ENCODE measurements at regions not wholly inside any gene's neighbourhood (a gene's known extent, or its start where the extent isn't known, plus 50 kb on each side); places are given as distances from the start of the nearest gene placed in this dataset.

DNA sequence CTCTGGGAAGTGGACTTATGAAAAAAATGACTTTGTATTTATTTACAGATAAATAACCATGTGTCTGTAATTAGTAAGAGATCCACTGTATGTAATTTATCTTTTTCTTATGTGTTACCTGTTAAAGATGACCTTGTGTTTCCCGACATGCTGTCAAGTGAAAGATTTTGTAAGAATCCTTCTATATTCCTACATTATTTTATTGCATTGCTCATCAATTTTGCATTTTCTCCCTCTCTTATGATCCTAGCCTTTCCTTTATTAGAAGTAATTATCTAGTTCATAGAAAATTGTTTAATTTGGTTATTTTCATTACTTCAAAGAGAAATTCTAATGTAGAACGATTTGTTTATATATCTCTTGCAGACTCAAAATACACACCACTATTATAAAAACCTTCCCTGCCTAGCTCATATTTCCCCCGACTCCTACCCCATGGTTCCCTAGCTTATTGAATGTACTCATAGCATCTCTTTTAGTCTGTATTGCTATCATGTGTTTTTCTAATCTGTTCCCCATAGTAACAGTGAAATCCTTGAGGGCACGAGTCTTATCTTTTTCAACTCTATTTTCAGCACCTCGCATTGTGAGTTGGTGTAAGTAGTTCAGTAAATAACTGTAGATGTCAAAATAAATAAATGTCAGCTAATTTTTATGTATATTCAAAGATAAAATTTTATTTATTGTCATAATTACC lies 774.4 kb downstream of the HDGFL1 start:
- DNase-seq: no peak

DNA sequence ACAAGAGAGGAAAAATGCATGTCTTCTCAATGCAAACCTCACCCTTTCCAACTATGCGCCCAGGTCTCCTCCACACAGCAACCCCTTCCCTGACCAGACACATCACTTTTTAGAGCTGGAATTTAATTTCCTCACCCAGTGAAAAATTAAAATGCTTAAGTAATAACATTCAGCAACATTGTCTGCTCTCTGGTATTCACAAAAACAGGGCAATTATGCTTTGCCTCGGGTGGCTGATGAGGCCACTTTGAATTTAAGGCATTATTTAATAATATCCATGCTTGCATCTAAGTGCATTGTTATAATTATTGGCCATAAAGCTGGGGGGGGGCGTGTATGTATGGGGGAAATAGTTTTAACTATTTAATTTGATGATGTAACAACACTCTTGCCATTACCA lies 777.8 kb upstream of the NRSN1 start:
- no peak for DNase-seq
- intact Hi-C loops (cut with DNase I): no loop called here

More for the DNA sequence above, 774.4 kb downstream of the HDGFL1 start:
- intact Hi-C loops (cut with DNase I): no loop called here

DNA sequence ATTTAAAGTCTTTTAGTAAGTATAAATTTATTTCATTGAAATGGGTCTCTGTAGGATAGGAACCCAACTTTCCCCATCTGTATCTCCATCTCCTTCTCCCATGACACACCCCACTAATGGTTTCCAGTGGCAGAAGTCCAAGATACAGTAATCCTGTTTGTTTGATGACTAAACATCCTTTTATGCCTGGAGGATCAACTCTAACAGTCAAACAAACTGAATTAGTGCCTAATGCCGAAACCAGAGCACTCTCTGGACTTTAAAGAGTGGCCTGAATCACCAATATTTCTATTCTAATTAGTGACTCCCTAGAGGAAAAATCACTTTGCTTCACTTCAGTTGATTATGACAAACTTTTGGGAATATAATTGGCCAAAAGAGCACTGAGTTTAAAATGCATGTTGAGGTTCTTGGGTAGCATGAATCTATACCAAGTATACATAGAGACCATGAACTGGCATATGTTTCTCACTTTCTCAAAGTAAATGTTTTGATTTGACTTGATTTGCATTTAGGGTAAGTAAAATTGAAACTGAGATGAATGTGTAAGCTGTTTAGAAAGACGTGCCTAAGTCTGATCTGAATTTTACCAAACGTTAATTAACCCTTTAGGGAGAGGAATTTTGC lies 776.4 kb upstream of the NRSN1 start:
- intact Hi-C loops (cut with DNase I): no loop called here
- DNase-seq: no peak

DNA sequence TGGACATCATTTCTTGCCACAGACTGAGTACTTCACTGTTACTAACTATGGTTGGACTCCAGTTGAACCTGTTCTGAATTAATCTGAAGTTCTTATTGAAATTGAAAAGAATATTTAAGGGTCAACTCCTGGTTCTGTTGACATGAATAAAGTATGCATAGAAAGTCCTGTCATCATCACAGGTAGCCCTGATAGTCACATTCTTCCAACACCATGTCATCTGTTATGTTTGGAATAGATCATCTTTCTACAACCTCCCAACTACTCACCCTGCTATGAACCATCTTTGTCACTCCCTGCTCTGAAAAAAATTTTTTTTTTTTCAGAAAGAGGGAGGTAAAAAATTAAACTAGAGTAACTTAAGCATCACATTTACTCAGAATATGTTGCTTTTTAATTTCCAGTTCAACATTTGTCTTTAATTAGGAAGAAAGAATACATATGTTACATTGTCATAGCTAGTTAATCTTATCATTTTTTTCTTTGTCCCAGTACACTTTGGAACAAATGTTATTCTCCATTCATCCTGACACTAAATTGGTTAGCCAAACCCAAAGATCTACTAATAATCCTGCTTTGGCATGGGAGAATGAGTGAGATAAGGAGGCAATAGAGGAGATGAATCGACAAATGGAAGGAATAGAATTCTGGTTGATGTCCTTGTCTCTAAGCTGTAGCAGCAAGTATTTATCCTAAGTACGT lies 775.1 kb upstream of the NRSN1 start:
- intact Hi-C loops (cut with DNase I): no loop called here
- no peak for DNase-seq

DNA sequence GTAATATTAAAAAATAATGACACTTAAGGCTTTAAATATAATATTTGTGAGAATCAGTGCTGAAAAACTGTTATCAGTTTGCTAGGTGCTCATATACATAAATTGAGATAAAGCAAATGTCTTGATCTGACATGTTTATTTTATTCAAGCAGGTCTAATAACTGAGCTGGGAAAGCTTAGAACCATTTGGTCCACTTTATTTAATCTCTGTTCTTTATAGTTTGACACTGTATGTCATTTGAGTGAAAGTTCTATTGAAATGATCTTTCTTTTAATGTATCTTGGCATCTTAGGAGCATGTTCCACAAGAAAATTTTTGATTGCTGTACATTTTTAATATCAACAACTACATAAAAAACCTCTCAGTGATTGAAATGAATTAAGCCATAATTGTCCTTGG lies 772.0 kb upstream of the NRSN1 start:
- no peak for DNase-seq
- intact Hi-C loops (cut with DNase I): no loop called here

DNA sequence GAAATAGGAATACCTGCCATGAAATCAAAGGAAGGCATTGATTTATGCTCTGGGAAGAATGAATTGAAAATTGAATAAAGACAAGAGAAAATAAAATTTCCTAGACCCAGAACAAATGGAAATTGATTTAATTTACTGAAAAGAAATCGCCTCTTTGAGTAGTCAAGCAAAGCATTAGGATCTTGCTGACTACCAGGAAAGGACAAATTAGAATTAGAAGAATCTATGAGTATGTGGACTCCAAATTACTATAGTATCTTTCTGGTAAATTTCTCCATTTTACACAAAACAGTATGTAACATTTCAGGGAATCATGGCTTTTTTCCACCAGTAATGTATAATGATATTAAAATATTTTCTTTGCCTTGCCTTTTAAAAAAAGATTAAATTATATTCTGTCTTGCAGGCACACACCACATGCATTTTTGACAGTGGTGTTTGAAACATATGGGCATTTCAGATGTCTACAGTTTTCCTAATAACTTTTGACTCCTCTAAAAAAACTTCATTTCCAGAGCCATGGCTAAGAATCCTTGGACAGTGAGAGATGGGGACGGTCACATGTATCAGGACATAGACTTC lies 768.7 kb upstream of the NRSN1 start:
- intact Hi-C loops (cut with DNase I): no loop called here
- DNase-seq: no peak

DNA sequence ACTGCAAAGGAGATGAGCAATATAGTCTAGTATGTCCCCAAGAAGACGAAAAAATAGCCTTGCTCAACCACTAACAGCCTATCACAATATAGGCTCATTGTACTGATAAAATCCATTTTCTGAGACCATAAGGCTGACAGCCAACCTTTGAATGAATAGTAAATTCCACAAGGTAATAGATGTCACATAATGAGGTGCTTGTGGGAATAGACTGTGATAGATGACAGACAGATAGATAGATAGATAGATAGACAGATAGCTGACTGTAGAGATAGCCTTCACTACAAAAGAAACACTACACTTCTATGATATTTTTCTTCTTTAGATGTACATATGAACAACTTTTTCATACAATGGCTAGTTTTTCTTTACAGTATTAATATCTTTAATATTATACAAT lies 760.3 kb upstream of the NRSN1 start:
- intact Hi-C loops (cut with DNase I): no loop called here
- DNase-seq: no peak

DNA sequence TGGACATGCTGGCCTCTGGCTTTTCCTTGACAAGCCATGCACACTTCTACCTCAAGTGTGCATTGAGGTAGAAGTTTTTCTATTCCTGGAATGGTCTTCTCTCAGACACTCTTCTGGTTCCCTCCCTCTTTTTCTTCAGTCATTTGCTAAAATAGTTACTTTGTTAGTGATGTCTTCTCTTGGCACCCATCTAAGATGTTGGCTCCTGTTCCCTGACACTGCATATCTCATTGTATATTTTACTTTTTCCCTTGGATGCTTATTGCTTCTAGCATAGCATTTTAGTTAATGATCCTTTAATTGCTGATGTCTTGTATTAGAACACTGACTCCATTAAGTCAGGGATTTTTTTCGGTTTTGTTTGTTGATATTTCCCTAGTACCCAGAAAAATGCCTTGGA lies 758.7 kb upstream of the NRSN1 start:
- DNase-seq: no peak
- intact Hi-C loops (cut with DNase I): no loop called here

DNA sequence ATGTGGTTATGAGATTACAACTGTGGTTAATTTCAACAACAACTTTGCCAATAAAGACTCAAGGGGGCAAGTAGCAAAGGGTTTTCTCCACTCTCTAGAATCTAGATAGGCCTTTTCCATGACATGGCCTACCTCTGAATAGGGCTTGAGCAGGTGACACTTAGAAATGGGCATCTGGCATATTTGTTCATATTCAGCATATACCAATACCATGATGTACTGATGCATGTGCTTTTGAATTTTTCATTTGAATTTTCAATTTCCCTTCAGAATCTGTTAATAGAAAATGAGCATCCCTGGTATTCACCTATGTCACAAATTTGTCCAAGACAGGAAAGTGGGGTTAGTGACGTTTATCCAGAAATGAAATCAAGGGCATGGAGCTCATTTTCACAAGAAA lies 757.5 kb upstream of the NRSN1 start:
- DNase-seq: no peak
- intact Hi-C loops (cut with DNase I): no loop called here

DNA sequence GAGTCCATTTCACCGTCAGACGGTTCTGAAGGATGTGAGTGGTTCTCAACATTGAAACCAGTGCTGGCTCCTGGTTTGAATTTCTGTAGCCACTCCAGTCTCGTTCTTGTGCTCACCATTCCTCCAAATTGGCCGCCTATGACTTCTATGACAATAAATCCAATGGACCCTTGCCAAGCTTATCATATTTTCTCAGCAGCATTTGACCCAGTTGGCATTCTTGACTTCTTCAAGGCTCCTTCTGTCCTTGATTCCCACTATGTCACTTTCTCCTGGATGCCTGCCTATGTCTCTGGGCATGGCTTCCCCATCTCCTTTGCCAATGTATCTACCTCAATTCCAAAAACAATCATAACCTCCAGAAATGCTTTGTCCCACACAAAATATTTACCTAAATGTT lies 756.0 kb upstream of the NRSN1 start:
- intact Hi-C loops (cut with DNase I): no loop called here
- no peak for DNase-seq

DNA sequence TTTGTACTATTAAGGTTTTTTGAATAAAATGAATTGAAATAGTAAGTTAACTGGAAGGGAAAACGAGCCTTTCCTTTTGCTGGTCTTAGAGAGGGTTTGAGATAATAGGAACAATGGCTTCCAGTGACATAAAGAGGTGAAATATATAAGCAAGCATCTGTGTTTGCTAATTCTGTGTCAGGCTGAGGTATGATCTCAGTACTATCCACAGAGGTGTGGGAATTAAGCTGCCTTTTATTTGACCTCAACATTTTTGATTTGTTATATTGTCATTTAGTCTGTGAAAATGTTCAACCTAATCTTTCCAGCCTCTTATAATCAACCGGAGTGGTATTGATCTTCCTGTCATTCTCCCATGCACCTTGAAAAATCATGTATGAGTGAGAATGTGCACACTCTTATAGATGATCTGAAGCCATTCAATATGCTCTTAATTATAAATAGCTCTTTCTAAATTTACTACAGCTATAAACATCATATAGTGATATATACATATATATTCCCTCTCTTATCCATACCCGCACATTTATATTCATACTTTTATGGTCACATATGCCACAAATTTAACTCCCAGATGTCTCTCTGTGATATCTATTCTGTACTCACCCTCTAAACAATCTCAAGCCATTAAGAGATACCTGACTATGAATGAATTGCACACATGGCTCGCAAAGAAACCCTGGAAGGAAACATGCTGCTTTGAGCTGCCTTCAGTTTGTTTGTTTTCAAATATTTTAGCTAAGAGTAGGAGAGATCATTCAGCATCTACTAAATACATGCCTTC lies 754.7 kb upstream of the NRSN1 start:
- DNase-seq: no peak
- intact Hi-C loops (cut with DNase I): no loop called here

DNA sequence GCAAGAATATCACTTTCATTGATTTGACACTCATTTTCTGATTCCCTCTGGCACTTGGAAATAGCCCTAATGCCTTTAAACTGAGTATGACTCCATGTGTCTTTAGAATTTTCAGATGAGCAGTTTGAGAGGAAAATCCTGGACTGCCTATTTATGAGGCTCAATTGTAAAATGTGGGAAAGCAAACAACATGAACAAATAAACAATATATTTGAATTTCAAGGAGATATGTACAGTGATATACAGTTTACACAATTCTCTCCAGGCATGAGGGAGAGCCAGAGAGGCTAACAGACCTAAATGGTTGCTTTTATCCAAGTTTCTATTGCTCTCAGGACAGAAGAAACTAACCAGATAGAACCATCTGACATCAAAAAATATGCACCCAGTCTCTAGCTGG lies 748.2 kb upstream of the NRSN1 start:
- DNase-seq: no peak
- intact Hi-C loops (cut with DNase I): no loop called here

DNA sequence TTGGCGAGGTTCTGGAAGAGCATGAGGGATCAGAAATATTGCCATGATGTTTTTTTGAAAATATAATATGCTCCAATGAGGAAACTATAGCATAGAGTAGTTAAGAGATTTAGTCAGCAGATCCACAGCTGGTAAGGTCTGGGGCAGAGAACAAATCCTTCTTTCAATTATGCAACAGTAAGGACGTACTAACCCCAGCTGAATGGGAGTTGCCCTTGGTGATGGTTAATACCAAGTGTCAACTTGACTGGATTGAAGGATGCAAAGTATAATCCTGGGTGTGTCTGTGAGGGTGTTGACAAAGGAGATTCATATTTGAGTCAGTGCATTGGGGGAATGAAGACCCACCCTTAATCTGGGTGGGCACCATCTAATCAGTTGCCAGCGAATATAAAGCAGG lies 745.5 kb upstream of the NRSN1 start:
- intact Hi-C loops (cut with DNase I): no loop called here
- DNase-seq: no peak

DNA sequence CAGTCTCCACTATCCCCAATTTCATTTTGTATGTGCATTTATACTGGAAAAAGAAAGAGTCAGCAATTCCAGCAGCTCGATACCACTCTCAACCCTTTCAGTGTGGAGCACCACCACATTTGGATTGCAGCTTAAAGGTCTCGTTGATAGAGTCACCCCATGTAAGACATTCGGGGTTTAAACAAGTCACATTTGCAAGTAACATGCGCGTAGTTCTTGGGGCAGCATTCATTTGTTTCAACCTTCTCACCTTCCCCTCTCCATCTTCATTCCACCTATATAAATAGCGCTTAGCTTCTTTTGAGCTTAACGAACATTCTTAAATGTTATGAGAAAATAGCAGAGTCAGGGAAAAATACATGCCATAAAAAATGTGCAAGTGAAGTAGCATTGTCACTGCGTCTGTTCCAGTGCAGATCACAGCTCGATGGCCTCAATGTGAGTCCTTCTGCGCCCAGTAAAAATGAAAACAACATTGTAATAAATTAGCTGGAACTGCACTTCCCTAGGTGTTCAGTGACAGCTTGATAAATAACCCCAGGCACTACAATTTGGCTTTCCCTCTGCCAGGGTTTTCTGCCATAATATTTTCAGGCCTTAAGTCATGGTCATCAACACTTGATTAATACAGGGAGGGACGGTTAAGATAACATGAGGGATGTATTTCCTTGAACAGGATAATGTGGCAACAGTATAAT lies 737.8 kb upstream of the NRSN1 start:
- intact Hi-C loops (cut with DNase I): no loop called here
- no peak for DNase-seq

DNA sequence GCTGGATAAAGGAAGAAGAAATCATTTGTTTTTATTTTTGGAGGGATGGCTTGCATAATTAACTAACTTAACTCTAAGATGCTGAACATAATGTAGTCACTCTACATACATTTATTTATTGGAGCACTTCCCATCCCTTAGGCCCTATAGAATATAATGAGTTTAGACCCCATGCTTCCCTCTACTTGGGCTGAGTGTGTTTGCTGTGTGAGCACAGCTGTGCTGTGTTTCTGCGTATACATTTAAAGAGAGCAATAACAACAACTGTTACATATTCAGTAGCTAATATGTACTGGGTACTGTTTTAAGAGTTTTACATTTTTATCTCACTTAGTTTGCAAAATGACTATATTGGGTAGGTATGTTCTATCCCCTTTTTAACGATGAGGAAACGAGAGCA lies 736.6 kb upstream of the NRSN1 start:
- DNase-seq: no peak
- intact Hi-C loops (cut with DNase I): no loop called here

DNA sequence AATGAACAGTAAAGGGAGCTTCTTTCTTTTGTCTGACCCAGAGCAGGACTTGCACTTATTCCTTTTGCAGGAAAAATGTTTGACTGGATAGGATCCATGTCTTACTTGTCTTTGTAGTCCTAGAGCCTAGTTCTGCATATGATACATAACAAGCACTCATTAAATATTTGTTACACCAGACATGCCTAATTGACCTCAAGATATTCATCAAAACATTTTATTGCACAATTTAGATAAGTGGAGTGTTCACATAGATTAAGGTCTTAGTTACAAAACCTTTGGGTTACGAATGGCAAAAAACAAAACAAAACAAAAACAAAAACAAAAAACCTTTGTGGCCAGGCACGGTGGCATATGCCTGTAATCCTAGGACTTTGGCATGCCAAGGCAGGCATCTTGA lies 735.8 kb upstream of the NRSN1 start:
- intact Hi-C loops (cut with DNase I): no loop called here
- no peak for DNase-seq

DNA sequence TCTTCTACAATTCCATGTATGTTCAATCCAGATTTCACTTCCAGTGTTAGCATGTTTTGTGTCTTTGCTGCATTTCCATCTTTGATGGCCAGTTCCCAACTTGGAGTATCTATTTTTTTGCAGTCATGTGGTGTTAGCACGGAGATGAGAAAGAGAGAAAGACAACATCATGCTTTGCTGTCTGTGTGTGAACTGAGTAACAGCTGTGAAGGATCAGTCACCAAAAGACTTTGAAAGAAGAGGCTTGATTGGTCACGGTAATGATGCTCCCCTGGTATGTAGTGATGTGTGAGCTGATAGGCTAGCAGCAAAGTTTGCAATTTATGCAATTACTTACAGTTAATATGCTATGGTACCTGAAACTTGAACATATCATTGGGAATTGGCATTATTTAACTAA lies 731.3 kb upstream of the NRSN1 start:
- DNase-seq: no peak
- intact Hi-C loops (cut with DNase I): no loop called here

DNA sequence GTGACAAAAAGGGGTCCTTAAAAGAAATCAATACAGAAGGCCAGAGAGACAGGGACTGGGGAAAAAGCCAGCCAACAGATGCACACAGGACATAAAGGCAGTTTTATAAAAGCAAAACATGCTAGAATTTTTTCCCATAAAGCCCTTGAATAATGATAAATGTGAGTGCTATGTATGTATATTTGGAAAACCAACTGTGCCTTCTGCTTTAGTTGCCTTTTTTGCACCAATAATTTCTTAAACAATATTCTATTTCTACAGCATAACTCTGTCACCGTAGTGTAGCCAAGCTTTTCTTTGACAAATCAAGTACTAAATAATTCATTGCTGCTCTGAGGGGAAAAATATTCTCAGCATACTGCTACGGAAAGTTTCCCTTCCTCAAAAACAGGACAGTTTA lies 730.6 kb upstream of the NRSN1 start:
- intact Hi-C loops (cut with DNase I): no loop called here
- DNase-seq: no peak

DNA sequence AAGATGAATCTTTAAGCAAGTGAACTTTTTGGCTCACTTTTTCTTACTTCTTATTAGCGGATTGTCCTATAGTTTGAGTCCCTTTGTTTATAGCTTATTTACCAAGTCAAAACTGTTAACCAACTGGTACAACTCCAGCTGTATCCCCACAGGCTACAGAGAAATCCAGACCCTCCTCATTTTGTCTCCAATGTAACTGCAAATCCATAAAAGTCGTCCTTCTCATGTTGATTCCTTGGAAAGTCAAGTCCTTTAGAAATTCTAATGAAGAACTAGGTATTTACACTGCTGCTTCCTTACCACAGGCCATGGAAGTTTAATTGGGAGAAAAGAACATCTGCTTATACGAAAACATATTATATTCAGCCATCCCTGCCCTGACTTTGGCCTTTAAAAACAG lies 729.1 kb upstream of the NRSN1 start:
- DNase-seq: no peak
- intact Hi-C loops (cut with DNase I): no loop called here

All from head of caudate nucleus (tissue), 42 donors.